LoVo (cell line): ENCODE measurements at regions not wholly inside any gene's neighbourhood (a gene's known extent, or its start where the extent isn't known, plus 50 kb on each side); places are given as distances from the start of the nearest gene placed in this dataset.

Experiments
- DNase-seq: peaks from one replicate; pipeline ENCODE4 v3.0.0-alpha.2; 2016; ENCODE audit warnings: low spot score

- DNase-seq, result no peak
Observed at GRCh38 chr12:20967756-20968155, 157.3 kb downstream of the SLCO1B3 start.

GRCh38 chr12:20969766-20970165 lies 159.3 kb downstream of the SLCO1B3 start:
- no peak for DNase-seq

GRCh38 chr12:20985399-20985798 lies 145.6 kb upstream of the SLCO1B1 start:
- DNase-seq, result no peak

- no peak for DNase-seq
Observed at GRCh38 chr12:21001778-21002177, 129.2 kb upstream of the SLCO1B1 start.

- DNase-seq, result no peak
Observed at GRCh38 chr12:21025656-21026055, 105.3 kb upstream of the SLCO1B1 start.

GRCh38 chr12:21026302-21026701 lies 104.7 kb upstream of the SLCO1B1 start:
- DNase-seq, result no peak

GRCh38 chr12:21054334-21054733 lies 76.7 kb upstream of the SLCO1B1 start:
- no peak for DNase-seq

- DNase-seq, result peak; percentile 20
Observed at GRCh38 chr12:21065845-21066244, 65.1 kb upstream of the SLCO1B1 start.

- peak; percentile 22 for DNase-seq
Observed at GRCh38 chr12:21073129-21073528, 57.9 kb upstream of the SLCO1B1 start.

- peak; percentile 61 for DNase-seq
Observed at GRCh38 chr12:21073822-21074460, 57.1 kb upstream of the SLCO1B1 start.
